GM21423 (cell line): ENCODE measurements at regions not wholly inside any gene's neighbourhood (a gene's known extent, or its start where the extent isn't known, plus 50 kb on each side); places are given as distances from the start of the nearest gene placed in this dataset.
"Not testable (repeated sequence)": the region's sequence is repeated elsewhere in the genome, so short reads cannot be mapped to it uniquely, and the experiment has no call there.

Source experiments
- ATAC-seq: cut with Tn5 transposase; IDR thresholded peaks from one replicate; pipeline ENCODE4 v1.9.1; 2021; ENCODE audit warnings: mild to moderate bottlenecking, moderate library complexity; ENCODE audit not compliant: unreplicated experiment

DNA sequence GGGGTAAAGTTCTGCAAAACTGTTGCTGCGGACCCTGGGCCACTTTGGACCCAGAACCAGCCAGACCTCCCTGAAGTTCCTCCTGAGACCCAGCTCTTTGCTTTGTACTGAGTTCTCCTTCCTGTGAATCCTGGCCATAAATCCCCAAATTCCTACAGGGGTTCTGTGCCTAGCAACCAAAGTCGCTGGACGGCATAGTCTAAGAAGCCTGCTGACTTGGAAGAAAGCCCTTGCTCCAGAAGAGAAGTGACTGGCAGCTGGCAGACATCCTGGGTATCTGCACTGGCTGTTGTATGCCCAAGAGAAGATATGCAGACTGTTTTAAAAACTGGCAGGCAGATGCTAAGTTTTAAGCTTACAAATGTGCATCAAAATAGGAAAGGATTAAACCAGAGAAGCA lies 99.9 kb upstream of the SLC24A4 start:
- ATAC-seq, result no peak

DNA sequence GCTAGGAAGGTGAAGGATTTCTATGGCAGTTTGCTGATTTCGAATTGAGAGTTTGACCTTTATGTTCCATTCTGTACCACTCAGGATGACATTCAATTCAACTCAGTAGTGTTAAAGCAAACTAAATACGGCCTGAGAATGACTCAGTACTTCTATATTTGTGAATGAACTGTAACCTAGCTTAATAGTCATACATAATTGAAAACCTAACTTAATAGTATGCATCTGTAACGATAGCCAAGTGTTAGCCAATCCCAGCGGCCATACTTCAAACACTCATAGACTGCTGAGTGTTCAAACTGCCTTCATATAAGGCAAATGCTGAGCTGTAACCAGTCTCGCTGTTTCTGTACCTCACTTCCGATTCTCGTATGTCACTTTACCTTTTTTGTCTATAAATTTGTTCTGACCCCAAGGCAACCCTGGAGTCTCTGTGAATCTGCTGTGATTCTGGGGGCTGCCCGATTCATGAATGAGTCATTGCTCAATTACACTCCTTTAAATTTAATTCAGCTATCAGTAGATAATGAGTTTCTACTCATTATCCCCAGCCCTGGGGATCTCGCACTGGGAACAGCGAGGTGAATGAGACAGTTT lies 98.5 kb upstream of the SLC24A4 start:
- ATAC-seq, result no peak

- no peak for ATAC-seq
These were observed 97.2 kb upstream of the SLC24A4 start for GRCh38 chr14:92225731-92226130.

- ATAC-seq, result not testable (repeated sequence)
These were observed 96.8 kb upstream of the SLC24A4 start for GRCh38 chr14:92226166-92226565.

- no peak for ATAC-seq
These were observed 86.6 kb upstream of the SLC24A4 start for GRCh38 chr14:92236243-92236900.

DNA sequence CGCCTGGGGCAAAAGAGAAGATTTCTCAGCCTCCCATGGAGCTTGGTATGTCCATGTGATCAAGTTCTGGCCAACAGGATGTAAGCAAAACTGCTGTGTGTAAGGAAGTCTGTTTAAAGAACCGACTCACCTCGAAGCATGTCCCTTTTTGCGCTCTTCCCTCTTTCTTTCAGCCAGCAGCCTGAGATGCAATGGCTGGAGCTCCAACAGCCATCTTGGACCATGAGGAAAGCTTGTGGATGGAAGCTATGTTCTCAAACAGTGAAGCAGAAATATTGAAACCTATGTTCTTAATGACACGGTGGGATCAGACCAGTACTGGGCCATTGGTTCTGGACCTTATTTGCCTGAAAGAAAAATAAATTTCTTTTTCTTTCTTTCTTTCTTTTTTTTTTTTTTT lies 82.3 kb upstream of the SLC24A4 start:
- no peak for ATAC-seq

DNA sequence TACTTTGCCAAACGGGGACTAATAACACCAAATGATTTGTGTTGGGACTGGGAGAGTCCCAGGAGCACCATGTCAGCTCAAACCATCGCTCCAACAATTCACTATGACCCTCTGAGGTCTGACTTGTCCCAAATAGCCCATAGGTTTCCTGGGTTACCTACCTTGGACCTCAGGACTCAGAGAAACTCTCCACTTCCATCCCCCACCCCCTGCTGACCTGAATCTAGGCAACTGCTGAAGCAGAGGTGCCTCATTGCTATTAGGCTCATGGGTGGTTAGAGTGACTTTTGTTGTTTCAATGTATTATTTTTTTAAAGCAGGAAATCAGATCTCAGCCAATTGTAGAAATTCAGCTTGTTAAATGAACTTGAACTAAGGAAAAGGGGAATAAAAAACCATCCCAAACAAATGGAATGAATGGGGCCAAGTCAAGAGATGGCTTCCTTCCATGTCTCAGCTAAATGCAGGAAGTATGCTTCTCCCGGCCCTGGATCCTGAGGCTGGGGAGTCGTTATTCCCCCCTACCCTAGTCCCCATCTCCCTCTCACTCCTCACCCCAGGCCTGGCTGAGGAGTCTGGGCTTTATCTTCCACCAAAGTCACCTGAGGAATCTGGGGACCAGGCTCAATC lies 80.9 kb upstream of the SLC24A4 start:
- no peak for ATAC-seq

DNA sequence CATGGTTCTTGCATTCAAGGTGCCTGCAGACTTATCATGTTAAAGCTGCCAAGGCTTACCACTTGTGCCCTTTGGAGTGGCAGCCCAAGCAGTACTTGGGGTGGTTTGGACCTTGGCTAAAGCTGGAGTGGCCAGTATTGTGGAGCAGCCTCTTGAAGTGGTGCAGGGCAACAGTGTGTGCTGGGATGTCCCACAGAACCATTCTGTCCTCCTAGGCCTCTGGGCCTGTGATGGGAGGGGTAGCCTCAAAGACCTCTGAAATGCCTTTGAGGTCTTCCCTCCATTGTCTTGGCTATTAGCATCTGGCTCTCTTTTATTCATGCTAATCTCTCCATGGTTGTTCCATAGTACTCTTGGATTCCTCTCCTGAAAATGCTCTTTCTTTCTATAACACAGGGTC lies 78.2 kb upstream of the SLC24A4 start:
- ATAC-seq, result no peak

DNA sequence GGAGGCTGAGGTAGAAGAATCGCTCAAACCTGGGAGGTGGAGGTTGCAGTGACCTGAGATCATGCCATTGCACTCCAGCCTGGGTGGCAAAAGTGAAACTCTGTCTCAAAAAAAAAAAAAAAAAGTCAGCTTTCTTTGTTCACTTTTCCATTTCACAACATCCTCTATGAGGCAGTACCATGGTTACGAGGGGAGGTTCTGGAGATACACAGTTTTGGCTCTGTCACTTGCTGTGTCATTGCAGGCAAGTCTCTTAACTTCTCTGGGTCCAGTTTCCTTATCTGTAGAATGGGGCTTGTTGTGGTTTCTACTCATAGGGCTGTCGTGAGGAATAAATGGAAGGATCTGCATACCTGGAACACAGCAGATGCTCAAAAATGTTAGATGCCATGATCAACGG lies 75.6 kb upstream of the SLC24A4 start:
- ATAC-seq, result no peak

GRCh38 chr14:92247947-92248346 lies 75.0 kb upstream of the SLC24A4 start:
- ATAC-seq, result no peak

GRCh38 chr14:92248696-92249095 lies 74.3 kb upstream of the SLC24A4 start:
- ATAC-seq, result no peak

DNA sequence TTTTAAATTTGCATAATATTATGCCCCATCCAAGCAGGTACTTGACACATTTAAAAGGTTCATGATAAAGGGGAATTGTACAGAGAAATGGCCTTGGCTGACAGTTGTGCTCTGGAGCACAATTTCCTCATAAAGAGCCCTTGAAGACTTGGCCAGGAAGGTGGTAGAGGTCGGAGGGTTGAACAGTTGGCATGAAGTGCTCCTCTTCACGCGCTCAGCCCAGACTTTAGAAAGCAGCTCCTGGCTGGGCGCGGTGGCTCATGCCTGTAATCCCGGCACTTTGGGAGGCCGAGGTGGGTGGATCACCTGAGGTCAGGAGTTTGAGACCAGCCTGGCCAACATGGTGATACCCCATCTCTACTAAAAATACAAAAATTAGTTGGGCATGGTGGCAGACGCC lies 72.6 kb upstream of the SLC24A4 start:
- ATAC-seq, result not testable (repeated sequence)

DNA sequence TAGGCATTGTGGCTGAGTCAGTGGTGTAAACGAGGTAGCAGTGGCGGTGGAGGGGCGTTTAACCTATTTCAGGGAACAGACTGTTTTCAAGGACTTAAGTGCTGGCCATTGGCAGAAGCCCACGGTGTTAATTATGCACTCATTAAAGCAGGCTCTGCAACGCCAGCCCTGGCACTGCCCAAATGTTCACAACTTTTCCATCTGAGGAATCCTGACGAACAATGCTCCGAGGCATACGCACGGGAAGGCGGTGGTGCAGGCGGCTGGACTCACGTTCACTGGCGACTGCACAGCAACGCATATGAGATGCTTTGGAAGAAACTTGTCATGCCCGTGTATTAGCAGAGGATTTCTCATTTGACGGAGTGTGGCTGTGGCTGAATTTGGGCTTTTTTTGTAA lies 70.6 kb upstream of the SLC24A4 start:
- no peak for ATAC-seq

GRCh38 chr14:92253381-92253894 lies 69.5 kb upstream of the SLC24A4 start:
- ATAC-seq, result no peak

DNA sequence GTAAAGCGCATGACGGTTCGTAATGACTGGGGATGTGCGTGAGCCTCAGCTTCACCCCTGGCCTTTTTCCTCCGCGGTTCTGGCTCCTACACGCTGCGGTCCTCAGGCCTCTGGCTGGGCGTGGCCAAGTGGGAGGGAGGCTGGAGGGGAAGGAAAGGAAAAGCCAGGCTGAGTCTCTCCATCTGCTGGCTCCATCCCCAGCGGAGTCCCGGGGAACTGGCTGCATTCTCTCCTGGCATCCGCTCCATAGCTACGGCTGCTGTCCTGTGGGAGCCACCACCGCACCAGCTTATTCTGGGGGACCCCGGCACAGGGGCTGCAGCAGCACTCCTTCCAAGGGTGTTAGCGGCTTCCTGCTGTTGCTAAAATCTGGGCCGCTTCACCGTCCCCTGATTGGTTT lies 68.2 kb upstream of the SLC24A4 start:
- ATAC-seq, result no peak

DNA sequence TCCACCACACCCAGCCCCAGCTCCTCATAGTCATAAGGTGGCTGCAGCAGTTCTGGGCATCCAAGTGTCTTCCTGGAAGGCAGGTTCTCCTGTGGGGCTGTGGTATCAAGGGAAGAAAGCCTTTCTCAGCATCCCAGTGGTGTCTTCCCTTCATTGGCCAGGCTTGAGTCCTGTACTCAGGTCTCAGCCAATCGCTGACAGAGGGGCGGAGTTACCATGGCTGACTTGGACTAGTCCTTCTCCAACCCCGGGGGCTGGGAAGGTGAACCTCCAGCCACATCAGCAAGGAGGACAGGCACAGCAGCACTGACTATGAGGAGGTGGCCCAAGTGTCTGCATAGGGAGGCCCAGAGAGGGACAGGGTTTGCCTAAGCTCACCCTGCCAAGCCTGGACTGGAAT lies 64.0 kb upstream of the SLC24A4 start:
- ATAC-seq, result no peak

DNA sequence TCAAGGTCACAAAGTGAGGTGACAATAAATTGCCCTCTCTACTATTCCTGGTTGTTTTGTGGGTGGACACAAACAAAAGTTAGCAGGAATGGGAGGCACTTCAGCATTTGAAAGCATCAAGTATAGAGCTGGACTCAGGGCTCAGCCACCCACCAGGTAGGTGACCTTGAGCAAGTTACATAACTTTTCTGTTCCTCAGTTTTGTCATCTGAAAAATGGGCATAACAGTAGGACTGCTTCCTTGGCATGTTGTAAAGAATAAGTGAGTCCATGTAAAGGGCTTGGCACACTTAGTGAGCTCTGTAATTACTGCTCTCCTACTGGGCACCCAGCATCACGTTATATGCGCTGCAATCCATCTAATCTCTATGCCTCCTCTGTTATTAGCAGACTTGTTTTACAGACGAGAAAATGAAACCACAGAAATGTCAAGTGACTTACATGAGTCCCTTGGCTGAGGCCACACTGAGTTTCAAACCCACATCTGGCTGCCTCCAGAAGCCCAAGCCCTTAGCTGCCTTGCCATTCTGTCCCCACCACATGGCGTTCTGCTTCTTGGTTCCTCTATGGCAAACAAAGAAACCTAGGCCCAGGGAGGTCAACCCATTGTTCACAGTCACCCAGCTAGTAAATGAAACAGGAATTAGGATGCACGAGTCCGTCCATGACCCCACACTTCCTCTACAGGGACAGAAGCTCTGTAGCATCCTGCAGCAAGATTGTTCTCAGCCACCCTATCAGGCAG lies 63.2 kb upstream of the SLC24A4 start:
- peak; percentile 83 for ATAC-seq

GRCh38 chr14:92263681-92264080 lies 59.3 kb upstream of the SLC24A4 start:
- no peak for ATAC-seq

DNA sequence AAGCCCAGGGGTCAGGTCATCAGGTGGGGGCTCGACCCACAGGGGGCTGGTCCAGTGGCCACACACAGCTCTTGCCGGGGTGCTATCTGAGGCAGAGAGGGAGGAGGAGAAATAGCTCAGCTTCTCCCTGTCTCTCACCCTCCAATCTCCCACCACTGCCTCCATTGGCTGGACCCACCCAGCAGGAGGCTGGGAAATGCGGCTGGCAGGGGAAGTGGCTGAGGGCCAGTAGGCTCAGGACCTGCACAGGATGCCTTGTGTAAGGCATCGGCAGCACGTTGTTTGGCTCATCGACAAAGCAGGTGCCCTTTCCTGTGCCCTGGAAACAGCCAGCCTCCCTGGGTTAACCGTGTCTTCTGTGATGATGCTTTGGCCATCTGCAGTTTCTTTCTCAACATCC lies 58.8 kb upstream of the SLC24A4 start:
- no peak for ATAC-seq

DNA sequence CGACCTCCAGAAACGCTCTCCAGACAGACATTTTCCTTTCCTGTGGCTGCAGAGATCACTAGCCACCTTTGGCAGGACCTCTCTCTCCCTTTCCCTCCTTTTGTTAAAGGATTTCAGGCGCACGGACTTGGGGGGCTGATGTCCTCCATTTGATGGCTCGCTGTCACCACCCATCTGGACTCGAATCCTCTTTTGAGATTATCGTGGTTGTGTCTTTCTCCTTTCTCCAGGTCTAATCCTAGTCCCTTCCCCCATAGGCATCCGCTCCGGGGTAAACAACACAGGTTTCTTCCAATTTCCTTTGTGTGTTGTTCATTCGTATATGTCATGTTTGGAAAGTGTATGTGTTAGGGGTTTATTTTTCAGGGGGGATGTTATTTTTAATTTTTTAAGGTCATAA lies 56.7 kb upstream of the SLC24A4 start:
- ATAC-seq, result no peak
